IPS DF 6.9 (cell line): ENCODE measurements at regions not wholly inside any gene's neighbourhood (a gene's known extent, or its start where the extent isn't known, plus 50 kb on each side); places are given as distances from the start of the nearest gene placed in this dataset.

ENCODE experiments used
- DNase-seq: peaks from one replicate; pipeline ENCODE4 v3.0.0-alpha.2; 2013; ENCODE audit warnings: low read depth, low spot score
- H3K27ac ChIP-seq: one replicate; pipeline ENCODE4 v1.5.1; 2013; ENCODE audit warnings: low read length, control low read depth
- H3K27me3 ChIP-seq: 2 replicates; pipeline ENCODE4 v1.6.1; 2013; ENCODE audit warnings: mild to moderate bottlenecking, low read length; ENCODE audit not compliant: control insufficient read depth, insufficient read depth
- H3K36me3 ChIP-seq: 2 replicates; pipeline ENCODE4 v1.6.1; 2013; ENCODE audit warnings: low read length; ENCODE audit not compliant: control insufficient read depth, insufficient read depth
- H3K4me1 ChIP-seq: 2 replicates; pipeline ENCODE4 v1.6.1; 2013; ENCODE audit warnings: low read length; ENCODE audit not compliant: control insufficient read depth, insufficient read depth
- H3K4me3 ChIP-seq: 2 replicates; pipeline ENCODE4 v1.5.1; 2013; ENCODE audit warnings: mild to moderate bottlenecking, low read length
- H3K9me3 ChIP-seq: 2 replicates; pipeline ENCODE4 v1.6.1; 2013; ENCODE audit warnings: low read length, inconsistent platforms; ENCODE audit not compliant: control insufficient read depth, insufficient read depth
- WGBS: extraction: QIAGEN DNeasy Blood & Tissue Kit; methylation state at CpG from one replicate; pipeline ENCODE4 v1.1.7; 2013; ENCODE audit warnings: mixed read lengths, missing lambda C conversion rate; ENCODE audit not compliant: insufficient read length, insufficient coverage; 5-methylcytosine and 5-hydroxymethylcytosine counted together

GRCh38 chr3:104731074-104731473 lies 635.6 kb upstream of the ALCAM start:
- Histone ChIP-seq H3K4me3 (no peak overlapping the region), H3K9me3 (no peaks in the 10 kb centered on the region; the same call in 1 of the 2 replicates), H3K4me1 (no peaks in the 10 kb centered on the region), H3K27ac (no peak overlapping the region), H3K36me3 (no peaks in the 10 kb centered on the region), H3K27me3 (no peaks in the 10 kb centered on the region)
- DNase-seq: no peak
- no CpG with 5 or more reads among the region's 3 CpGs for WGBS

DNA sequence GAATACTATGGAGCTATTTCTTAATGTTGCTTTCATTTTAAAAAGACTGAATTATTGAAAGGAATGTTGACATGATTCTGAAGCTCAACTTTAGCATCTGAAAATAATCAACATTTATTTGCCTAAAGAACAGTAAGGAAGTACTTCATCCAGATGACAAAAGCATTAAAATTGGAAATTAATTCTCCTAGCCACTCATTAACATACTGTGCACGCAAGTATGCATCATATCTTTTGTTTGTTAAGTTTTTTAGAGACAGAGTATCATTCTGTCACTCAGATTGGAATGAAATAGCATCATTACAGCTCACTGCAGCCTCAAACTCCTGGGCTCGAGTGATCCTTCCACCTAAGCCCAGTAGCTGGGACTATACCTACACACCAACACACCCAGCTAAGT lies 632.1 kb upstream of the ALCAM start:
- no peak overlapping the region for H3K4me3 ChIP-seq
- no peaks in the 10 kb centered on the region for H3K36me3 ChIP-seq
- no CpG with 5 or more reads among the region's 2 CpGs for WGBS
- H3K27ac ChIP-seq: no peak overlapping the region
- no peaks in the 10 kb centered on the region for H3K4me1 ChIP-seq
- no peaks in the 10 kb centered on the region; the same call in 1 of the 2 replicates for H3K9me3 ChIP-seq
- no peaks in the 10 kb centered on the region for H3K27me3 ChIP-seq
- no peak for DNase-seq

GRCh38 chr3:104735691-104736090 lies 631.0 kb upstream of the ALCAM start:
- WGBS: 100% methylated on average over 1 of the region's 1 CpG
- no peaks in the 10 kb centered on the region for H3K27me3 ChIP-seq
- H3K27ac ChIP-seq: no peak overlapping the region
- no peaks in the 10 kb centered on the region for H3K4me1 ChIP-seq
- H3K9me3 ChIP-seq: no peaks in the 10 kb centered on the region
- H3K36me3 ChIP-seq: no peaks in the 10 kb centered on the region
- H3K4me3 ChIP-seq: no peak overlapping the region
- DNase-seq: no peak

DNA sequence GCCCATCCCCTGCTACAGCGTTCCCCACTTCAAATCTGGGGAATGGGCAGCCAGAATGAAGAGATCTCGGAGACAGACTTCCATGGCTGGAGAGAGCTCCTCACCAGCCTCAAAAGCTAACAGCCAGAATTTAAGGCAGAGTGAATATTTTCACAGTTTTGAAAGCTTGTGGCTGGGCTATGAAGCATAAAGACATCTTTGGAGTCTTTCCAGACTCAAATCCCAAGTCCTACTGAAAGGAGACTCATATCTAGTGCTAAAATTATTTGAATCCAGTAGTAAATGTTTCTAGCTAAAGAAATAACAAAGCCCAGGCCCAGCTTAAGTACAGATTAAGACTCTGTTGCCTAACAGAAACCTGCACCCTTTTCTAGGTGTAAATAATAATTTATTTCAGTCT lies 628.4 kb upstream of the ALCAM start:
- Histone ChIP-seq H3K4me3 (no peak overlapping the region), H3K27me3 (no peaks in the 10 kb centered on the region), H3K9me3 (no peaks in the 10 kb centered on the region), H3K27ac (no peak overlapping the region), H3K36me3 (no peaks in the 10 kb centered on the region), H3K4me1 (no peaks in the 10 kb centered on the region)
- DNase-seq: no peak
- WGBS: no CpG with 5 or more reads among the region's 2 CpGs

- WGBS: no CpG with 5 or more reads among the region's 3 CpGs
- no peak for DNase-seq
- H3K27me3 ChIP-seq: no peaks in the 10 kb centered on the region
- no peaks in the 10 kb centered on the region for H3K36me3 ChIP-seq
- H3K4me1 ChIP-seq: no peaks in the 10 kb centered on the region
- H3K9me3 ChIP-seq: no peaks in the 10 kb centered on the region
- H3K27ac ChIP-seq: no peak overlapping the region
- H3K4me3 ChIP-seq: no peak overlapping the region
Observed at GRCh38 chr3:104740874-104741379, 625.8 kb upstream of the ALCAM start.

DNA sequence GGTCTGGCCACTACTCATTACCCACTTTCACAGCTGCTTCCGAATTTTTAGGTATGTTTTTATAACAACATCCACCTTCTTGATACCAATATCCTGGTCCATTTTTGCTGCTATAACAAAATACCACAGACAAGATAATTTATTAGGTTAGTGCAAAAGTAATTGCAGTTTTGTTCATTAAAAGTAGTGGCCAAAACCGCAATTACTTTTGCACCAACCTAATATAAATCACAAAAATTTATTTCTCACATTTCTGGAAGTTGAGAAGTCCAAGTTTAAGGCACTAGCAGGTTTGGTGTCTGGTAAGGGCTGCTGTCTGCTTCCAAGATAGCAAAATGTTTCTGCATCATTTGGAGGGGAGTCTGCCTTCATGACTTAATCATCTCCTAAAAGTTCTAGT lies 624.7 kb upstream of the ALCAM start:
- no CpG with 5 or more reads among the region's 2 CpGs for WGBS
- Histone ChIP-seq H3K27ac (no peak overlapping the region), H3K4me1 (no peaks in the 10 kb centered on the region), H3K9me3 (no peaks in the 10 kb centered on the region), H3K36me3 (no peaks in the 10 kb centered on the region), H3K27me3 (no peaks in the 10 kb centered on the region), H3K4me3 (no peak overlapping the region)
- DNase-seq: no peak

DNA sequence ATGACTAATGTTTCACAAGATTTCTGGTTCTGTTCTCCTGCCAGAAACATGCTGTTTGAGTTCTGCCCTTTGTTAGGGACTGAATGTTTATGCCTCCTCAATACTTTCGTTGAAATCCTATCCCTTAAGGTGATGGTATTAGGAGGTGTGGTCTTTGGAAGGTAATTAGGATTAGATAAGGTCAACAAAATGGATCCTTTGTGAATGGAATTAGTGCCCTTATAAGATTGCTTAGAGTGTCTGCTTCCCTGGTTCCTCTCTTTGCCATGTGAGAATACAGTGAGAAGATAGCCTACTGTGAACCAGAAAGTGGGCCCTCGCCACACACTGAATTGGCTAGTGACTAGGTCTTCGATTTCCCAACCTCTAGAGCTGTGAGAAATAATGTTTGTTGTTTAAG lies 621.4 kb upstream of the ALCAM start:
- no peak overlapping the region for H3K27ac ChIP-seq
- WGBS: no CpG with 5 or more reads among the region's 3 CpGs
- no peak for DNase-seq

DNA sequence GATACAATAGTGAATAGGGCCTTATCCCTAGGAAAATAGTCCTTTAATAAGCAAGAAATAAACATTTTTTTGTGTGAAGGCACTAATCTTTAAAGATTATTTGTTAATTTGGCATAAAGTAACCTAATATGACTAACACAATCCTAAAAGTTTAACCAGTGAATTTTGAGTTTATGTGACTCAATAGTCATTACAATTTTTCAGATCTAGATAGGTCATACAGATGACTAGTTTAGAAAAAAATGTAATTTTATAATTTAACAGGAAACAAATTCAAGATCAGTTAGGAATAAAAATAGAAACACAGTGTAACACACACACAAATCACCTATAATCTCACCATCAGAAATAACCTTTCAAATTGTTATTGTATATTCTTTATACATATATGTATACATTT lies 620.7 kb upstream of the ALCAM start:
- Histone ChIP-seq H3K36me3 (no peaks in the 10 kb centered on the region), H3K9me3 (no peaks in the 10 kb centered on the region; the same call in 1 of the 2 replicates), H3K4me3 (no peak overlapping the region), H3K27me3 (no peaks in the 10 kb centered on the region), H3K4me1 (no peaks in the 10 kb centered on the region), H3K27ac (no peak overlapping the region)
- DNase-seq: no peak

More for the DNA sequence above, 621.4 kb upstream of the ALCAM start:
- no peaks in the 10 kb centered on the region for H3K36me3 ChIP-seq
- no peaks in the 10 kb centered on the region; the same call in 1 of the 2 replicates for H3K9me3 ChIP-seq
- no peak overlapping the region for H3K4me3 ChIP-seq
- no peaks in the 10 kb centered on the region for H3K4me1 ChIP-seq
- H3K27me3 ChIP-seq: no peaks in the 10 kb centered on the region

GRCh38 chr3:104750581-104750980 lies 616.1 kb upstream of the ALCAM start:
- Histone ChIP-seq H3K27me3 (no peaks in the 10 kb centered on the region), H3K4me1 (no peaks in the 10 kb centered on the region), H3K9me3 (no peaks in the 10 kb centered on the region; the same call in 1 of the 2 replicates), H3K36me3 (no peaks in the 10 kb centered on the region), H3K27ac (no peak overlapping the region), H3K4me3 (no peak overlapping the region)
- DNase-seq: no peak
- WGBS: no CpG with 5 or more reads among the region's 4 CpGs

DNA sequence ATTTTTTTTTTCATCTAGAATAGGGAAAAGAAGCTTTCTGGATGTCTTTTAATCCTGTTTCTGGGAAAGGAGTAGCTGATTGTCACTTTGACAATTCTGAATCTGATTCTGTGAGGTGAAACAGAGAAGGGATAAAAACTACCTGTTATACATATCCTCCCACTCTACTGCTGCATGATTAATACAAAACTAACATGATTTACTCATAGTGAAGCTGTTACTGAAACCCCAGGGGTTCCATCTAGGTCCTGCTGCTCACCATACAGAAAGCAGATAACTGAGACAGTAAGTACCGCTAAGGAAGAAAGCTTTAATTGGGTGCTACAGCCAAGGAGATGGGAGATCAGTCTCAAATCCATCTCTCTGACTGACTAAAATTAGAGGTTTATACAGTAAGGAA lies 610.9 kb upstream of the ALCAM start:
- no peaks in the 10 kb centered on the region for H3K9me3 ChIP-seq
- no CpG with 5 or more reads among the region's 1 CpG for WGBS
- H3K27ac ChIP-seq: no peak overlapping the region
- H3K4me3 ChIP-seq: no peak overlapping the region
- H3K4me1 ChIP-seq: no peaks in the 10 kb centered on the region
- no peak for DNase-seq
- H3K27me3 ChIP-seq: no peaks in the 10 kb centered on the region
- H3K36me3 ChIP-seq: no peaks in the 10 kb centered on the region

DNA sequence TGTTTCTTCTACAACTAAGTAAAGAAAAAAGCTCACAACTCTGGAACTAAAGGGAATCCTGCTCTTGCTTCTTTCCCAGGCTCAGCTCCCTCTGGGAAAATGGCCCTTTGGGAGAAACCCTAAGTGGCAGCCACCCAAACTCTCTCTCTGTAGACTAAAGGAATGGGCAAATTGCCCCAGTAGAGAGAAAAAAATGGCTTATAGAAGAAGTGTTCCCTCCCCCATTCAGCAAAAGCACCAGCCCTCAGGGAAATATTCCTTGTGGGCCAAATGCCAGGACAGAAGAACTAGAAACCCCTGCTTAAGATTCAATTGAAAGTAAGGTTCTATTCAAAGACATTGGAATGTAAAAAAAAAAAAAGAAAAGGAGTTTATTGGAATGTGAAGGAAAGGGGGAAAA lies 603.7 kb upstream of the ALCAM start:
- DNase-seq: no peak
- no peaks in the 10 kb centered on the region for H3K36me3 ChIP-seq
- no peaks in the 10 kb centered on the region for H3K9me3 ChIP-seq
- no peak overlapping the region for H3K4me3 ChIP-seq
- H3K27ac ChIP-seq: no peak overlapping the region
- no peaks in the 10 kb centered on the region for H3K27me3 ChIP-seq
- H3K4me1 ChIP-seq: no peaks in the 10 kb centered on the region
